Activated naive CD8-positive, alpha-beta T cell treated with anti-CD3 and anti-CD28 coated beads for 36 hours (primary cell): ENCODE measurements at regions not wholly inside any gene's neighbourhood (a gene's known extent, or its start where the extent isn't known, plus 50 kb on each side); places are given as distances from the start of the nearest gene placed in this dataset.
"Not testable (repeated sequence)": the region's sequence is repeated elsewhere in the genome, so short reads cannot be mapped to it uniquely, and the experiment has no call there.

ENCODE experiments used
- DNase-seq: peaks from one replicate; pipeline ENCODE4 v3.0.0; 2021
- H3K27ac Mint-ChIP-seq: one replicate; pipeline ENCODE4 v1.8.0; 2022; ENCODE audit warnings: mild to moderate bottlenecking, moderate library complexity, mixed read lengths
- H3K27me3 Mint-ChIP-seq: one replicate; pipeline ENCODE4 v1.8.0; 2022; ENCODE audit warnings: mild to moderate bottlenecking, mixed read lengths
- H3K36me3 Mint-ChIP-seq: one replicate; pipeline ENCODE4 v1.8.0; 2021; ENCODE audit warnings: mild to moderate bottlenecking, mixed read lengths
- H3K4me1 Mint-ChIP-seq: one replicate; pipeline ENCODE4 v1.8.0; 2021; ENCODE audit warnings: mixed read lengths
- H3K4me3 Mint-ChIP-seq: one replicate; pipeline ENCODE4 v1.8.0; 2022; ENCODE audit warnings: mild to moderate bottlenecking, moderate library complexity, mixed read lengths
- H3K9me3 Mint-ChIP-seq: one replicate; pipeline ENCODE4 v1.8.0; 2022; ENCODE audit warnings: mixed read lengths

GRCh38 chr20:12555369-12555768 is 453.4 kb upstream of the SPTLC3 start:
- no peak for DNase-seq
- no peak overlapping the region for H3K4me3 Mint-ChIP-seq
- H3K9me3 Mint-ChIP-seq: no peaks in the 10 kb centered on the region
- H3K27me3 Mint-ChIP-seq: no peaks in the 10 kb centered on the region
- no peak overlapping the region for H3K27ac Mint-ChIP-seq
- H3K36me3 Mint-ChIP-seq: no peaks in the 10 kb centered on the region
- H3K4me1 Mint-ChIP-seq: no peaks in the 10 kb centered on the region

- H3K4me3 Mint-ChIP-seq, DNase-seq, H3K36me3 Mint-ChIP-seq, H3K9me3 Mint-ChIP-seq, H3K27ac Mint-ChIP-seq, H3K4me1 Mint-ChIP-seq, H3K27me3 Mint-ChIP-seq: not testable (repeated sequence)
Observed at GRCh38 chr20:12555849-12556248, 452.9 kb upstream of the SPTLC3 start.

- no peak overlapping the region for H3K4me3 Mint-ChIP-seq
- peaks cover 6% of the 10 kb centered on the region for H3K9me3 Mint-ChIP-seq
- no peaks in the 10 kb centered on the region for H3K27me3 Mint-ChIP-seq
- DNase-seq: no peak
- no peaks in the 10 kb centered on the region for H3K4me1 Mint-ChIP-seq
- no peak overlapping the region for H3K27ac Mint-ChIP-seq
- no peaks in the 10 kb centered on the region for H3K36me3 Mint-ChIP-seq
Observed at GRCh38 chr20:12557224-12557623, 451.5 kb upstream of the SPTLC3 start.

- no peak for DNase-seq
- no peak overlapping the region for H3K4me3 Mint-ChIP-seq
- H3K36me3 Mint-ChIP-seq: no peaks in the 10 kb centered on the region
- H3K9me3 Mint-ChIP-seq: peaks cover 8% of the 10 kb centered on the region
- H3K27ac Mint-ChIP-seq: no peak overlapping the region
- H3K27me3 Mint-ChIP-seq: no peaks in the 10 kb centered on the region
- no peaks in the 10 kb centered on the region for H3K4me1 Mint-ChIP-seq
Observed at GRCh38 chr20:12564979-12565378, 443.8 kb upstream of the SPTLC3 start.

GRCh38 chr20:12566596-12566995 is 442.2 kb upstream of the SPTLC3 start:
- H3K4me1 Mint-ChIP-seq: no peaks in the 10 kb centered on the region
- no peaks in the 10 kb centered on the region for H3K36me3 Mint-ChIP-seq
- H3K27ac Mint-ChIP-seq: no peak overlapping the region
- no peak overlapping the region for H3K4me3 Mint-ChIP-seq
- peaks cover 7% of the 10 kb centered on the region for H3K9me3 Mint-ChIP-seq
- no peak for DNase-seq
- no peaks in the 10 kb centered on the region for H3K27me3 Mint-ChIP-seq

GRCh38 chr20:12570371-12570770 is 438.4 kb upstream of the SPTLC3 start:
- H3K27ac Mint-ChIP-seq: no peak overlapping the region
- H3K27me3 Mint-ChIP-seq: no peaks in the 10 kb centered on the region
- DNase-seq: no peak
- no peak overlapping the region for H3K4me3 Mint-ChIP-seq
- no peaks in the 10 kb centered on the region for H3K9me3 Mint-ChIP-seq
- no peaks in the 10 kb centered on the region for H3K4me1 Mint-ChIP-seq
- H3K36me3 Mint-ChIP-seq: no peaks in the 10 kb centered on the region

- H3K27ac Mint-ChIP-seq: no peak overlapping the region
Observed at GRCh38 chr20:12573442-12573841, 435.3 kb upstream of the SPTLC3 start.

GRCh38 chr20:12575352-12576095 is 433.2 kb upstream of the SPTLC3 start:
- no peaks in the 10 kb centered on the region for H3K9me3 Mint-ChIP-seq
- no peaks in the 10 kb centered on the region for H3K4me1 Mint-ChIP-seq
- H3K27me3 Mint-ChIP-seq: no peaks in the 10 kb centered on the region
- H3K27ac Mint-ChIP-seq: no peak overlapping the region
- H3K36me3 Mint-ChIP-seq: no peaks in the 10 kb centered on the region
- no peak for DNase-seq
- H3K4me3 Mint-ChIP-seq: no peak overlapping the region

More at GRCh38 chr20:12573442-12573841, 435.3 kb upstream of the SPTLC3 start:
- no peak for DNase-seq
- H3K36me3 Mint-ChIP-seq: no peaks in the 10 kb centered on the region
- H3K9me3 Mint-ChIP-seq: no peaks in the 10 kb centered on the region
- no peak overlapping the region for H3K4me3 Mint-ChIP-seq
- H3K4me1 Mint-ChIP-seq: no peaks in the 10 kb centered on the region
- H3K27me3 Mint-ChIP-seq: no peaks in the 10 kb centered on the region

GRCh38 chr20:12577213-12577612 is 431.6 kb upstream of the SPTLC3 start:
- Mint-ChIP-seq H3K36me3 (no peaks in the 10 kb centered on the region), H3K27me3 (no peaks in the 10 kb centered on the region), H3K9me3 (peaks cover 1% of the 10 kb centered on the region), H3K27ac (no peak overlapping the region), H3K4me1 (no peaks in the 10 kb centered on the region), H3K4me3 (no peak overlapping the region)
- no peak for DNase-seq

- H3K4me1 Mint-ChIP-seq: no peaks in the 10 kb centered on the region
- H3K27ac Mint-ChIP-seq: no peak overlapping the region
- H3K27me3 Mint-ChIP-seq: no peaks in the 10 kb centered on the region
- no peaks in the 10 kb centered on the region for H3K36me3 Mint-ChIP-seq
- peaks cover 5% of the 10 kb centered on the region for H3K9me3 Mint-ChIP-seq
- no peak overlapping the region for H3K4me3 Mint-ChIP-seq
- no peak for DNase-seq
Observed at GRCh38 chr20:12581644-12582289, 427.0 kb upstream of the SPTLC3 start.

- not testable (repeated sequence) for H3K27ac Mint-ChIP-seq, H3K36me3 Mint-ChIP-seq, H3K27me3 Mint-ChIP-seq, H3K9me3 Mint-ChIP-seq, H3K4me3 Mint-ChIP-seq, H3K4me1 Mint-ChIP-seq, DNase-seq
Observed at GRCh38 chr20:12582710-12583109, 426.1 kb upstream of the SPTLC3 start.

GRCh38 chr20:12591949-12592470 is 416.8 kb upstream of the SPTLC3 start:
- DNase-seq: no peak
- no peaks in the 10 kb centered on the region for H3K9me3 Mint-ChIP-seq
- H3K36me3 Mint-ChIP-seq: no peaks in the 10 kb centered on the region
- H3K4me1 Mint-ChIP-seq: no peaks in the 10 kb centered on the region
- no peak overlapping the region for H3K4me3 Mint-ChIP-seq
- no peak overlapping the region for H3K27ac Mint-ChIP-seq
- no peaks in the 10 kb centered on the region for H3K27me3 Mint-ChIP-seq

- H3K4me3 Mint-ChIP-seq: no peak overlapping the region
- no peak for DNase-seq
- H3K4me1 Mint-ChIP-seq: no peaks in the 10 kb centered on the region
- no peak overlapping the region for H3K27ac Mint-ChIP-seq
- H3K27me3 Mint-ChIP-seq: no peaks in the 10 kb centered on the region
- no peaks in the 10 kb centered on the region for H3K36me3 Mint-ChIP-seq
- H3K9me3 Mint-ChIP-seq: no peaks in the 10 kb centered on the region
Observed at GRCh38 chr20:12592756-12593155, 416.0 kb upstream of the SPTLC3 start.

- no peak overlapping the region for H3K27ac Mint-ChIP-seq
- H3K36me3 Mint-ChIP-seq: no peaks in the 10 kb centered on the region
- H3K4me3 Mint-ChIP-seq: no peak overlapping the region
- no peak for DNase-seq
- H3K27me3 Mint-ChIP-seq: no peaks in the 10 kb centered on the region
- no peaks in the 10 kb centered on the region for H3K9me3 Mint-ChIP-seq
- H3K4me1 Mint-ChIP-seq: no peaks in the 10 kb centered on the region
Observed at GRCh38 chr20:12593342-12593873, 415.4 kb upstream of the SPTLC3 start.

GRCh38 chr20:12594410-12595088 is 414.2 kb upstream of the SPTLC3 start:
- no peak overlapping the region for H3K4me3 Mint-ChIP-seq
- no peak for DNase-seq
- no peaks in the 10 kb centered on the region for H3K9me3 Mint-ChIP-seq
- H3K27me3 Mint-ChIP-seq: no peaks in the 10 kb centered on the region
- H3K4me1 Mint-ChIP-seq: no peaks in the 10 kb centered on the region
- no peaks in the 10 kb centered on the region for H3K36me3 Mint-ChIP-seq
- no peak overlapping the region for H3K27ac Mint-ChIP-seq
